GM12878 (cell line): ENCODE measurements at regions not wholly inside any gene's neighbourhood (a gene's known extent, or its start where the extent isn't known, plus 50 kb on each side); places are given as distances from the start of the nearest gene placed in this dataset.

Experiments
- EED ChIP-seq: sonication (generic); IDR thresholded peaks from 2 replicates; pipeline ENCODE4 v1.6.1; 2016; ENCODE audit warnings: antibody characterized with exemption, low read depth
- EP300 ChIP-seq, 2 experiments: fragments of 150-350 bp in 1 of 2; IDR thresholded peaks; 2 replicates each; pipeline ENCODE4 v1.6.1; 2011 to 2012; ENCODE audit warnings: low read depth in 2 of 2, low read length in 2 of 2, borderline replicate concordance in 1 of 2, improper control_type of control experiment in 1 of 2, inconsistent platforms in 1 of 2; ENCODE audit not compliant: control insufficient read depth in 1 of 2
- IKZF1 ChIP-seq: fragments of 450-650 bp; conservative IDR thresholded peaks from 2 replicates; pipeline ENCODE4 v1.6.1; 2017; ENCODE audit warnings: antibody characterized with exemption, mild to moderate bottlenecking
- MTA3 ChIP-seq: IDR thresholded peaks from 2 replicates; pipeline ENCODE4 v1.6.1; 2012; ENCODE audit warnings: low read length, inconsistent platforms, borderline replicate concordance
- TF ChIP-seq, protein P1 (sequence below), 3 experiments: IDR thresholded peaks in 2 of 3; conservative IDR thresholded peaks in 1 of 3; 2 replicates each; pipeline ENCODE4 v1.5.1; 2011; ENCODE audit warnings: low read depth in 3 of 3, low read length in 3 of 3, mild to moderate bottlenecking in 3 of 3, control low read depth in 2 of 3, moderate library complexity in 2 of 3, inconsistent platforms in 1 of 3, mixed read lengths in 1 of 3; ENCODE audit not compliant: control insufficient read depth in 2 of 3, insufficient read depth in 1 of 3; ENCODE audit errors: extremely low read depth in 1 of 3

GRCh38 chr12:68453876-68454275, 121.7 kb upstream of the MDM1 start:
- TF ChIP-seq, protein P1, sequence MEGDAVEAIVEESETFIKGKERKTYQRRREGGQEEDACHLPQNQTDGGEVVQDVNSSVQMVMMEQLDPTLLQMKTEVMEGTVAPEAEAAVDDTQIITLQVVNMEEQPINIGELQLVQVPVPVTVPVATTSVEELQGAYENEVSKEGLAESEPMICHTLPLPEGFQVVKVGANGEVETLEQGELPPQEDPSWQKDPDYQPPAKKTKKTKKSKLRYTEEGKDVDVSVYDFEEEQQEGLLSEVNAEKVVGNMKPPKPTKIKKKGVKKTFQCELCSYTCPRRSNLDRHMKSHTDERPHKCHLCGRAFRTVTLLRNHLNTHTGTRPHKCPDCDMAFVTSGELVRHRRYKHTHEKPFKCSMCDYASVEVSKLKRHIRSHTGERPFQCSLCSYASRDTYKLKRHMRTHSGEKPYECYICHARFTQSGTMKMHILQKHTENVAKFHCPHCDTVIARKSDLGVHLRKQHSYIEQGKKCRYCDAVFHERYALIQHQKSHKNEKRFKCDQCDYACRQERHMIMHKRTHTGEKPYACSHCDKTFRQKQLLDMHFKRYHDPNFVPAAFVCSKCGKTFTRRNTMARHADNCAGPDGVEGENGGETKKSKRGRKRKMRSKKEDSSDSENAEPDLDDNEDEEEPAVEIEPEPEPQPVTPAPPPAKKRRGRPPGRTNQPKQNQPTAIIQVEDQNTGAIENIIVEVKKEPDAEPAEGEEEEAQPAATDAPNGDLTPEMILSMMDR (IDR thresholded peaks at IDR 0.05 in 2 of 3, conservative IDR thresholded peaks at IDR 0.05 in 1 of 3; ENCODE audit: control insufficient read depth in 2 of 3, extremely low read depth in 1 of 3, insufficient read depth in 1 of 3, low read depth in 3 of 3, low read length in 3 of 3): no peak
- no peak for TF ChIP-seq EED
- no peak for TF ChIP-seq MTA3
- TF ChIP-seq EP300 (IDR thresholded peaks at IDR 0.05; ENCODE audit: borderline replicate concordance in 1 of 2, control insufficient read depth in 1 of 2, low read depth in 2 of 2, low read length in 2 of 2): no peak
- TF ChIP-seq IKZF1: no peak
